GM12878 (cell line): ENCODE measurements at regions not wholly inside any gene's neighbourhood (a gene's known extent, or its start where the extent isn't known, plus 50 kb on each side); places are given as distances from the start of the nearest gene placed in this dataset.

Experiments used
- ATAC-seq: fragments of 200-7000 bp; cut with Tn5 transposase; 3 replicates; pipeline ENCODE4 v1.9.1; 2020; ENCODE audit warnings: mild to moderate bottlenecking, moderate library complexity
- BruUV-seq: library from RNA; stranded (reverse); fragments of 400-500 nt; replicated peaks from 2 replicates; lab custom pipeline; 2021; lab: Mats Ljungman, UMichigan
- CTCF ChIA-PET: fragments of 300-600 bp; sonication (Branson Sonifier 250); formaldehyde crosslinking; extraction: SDS; loops from one replicate; lab custom pipeline; 2021; ENCODE audit warnings: inconsistent platforms; lab: Yijun Ruan, JAX
- POLR2A ChIA-PET: fragments of 350-600 bp; formaldehyde crosslinking; extraction: SDS; loops from one replicate; lab custom pipeline; 2021; ENCODE audit warnings: inconsistent platforms; lab: Charles Lee
- RAD21 ChIA-PET: fragments of 300-600 bp; sonication (Branson Sonifier 250); formaldehyde crosslinking; loops from one replicate; lab custom pipeline; 2023; ENCODE audit warnings: antibody characterized with exemption; ENCODE audit not compliant: unreplicated experiment; lab: Charles Lee
- SMC1A ChIA-PET: fragments of 300-600 bp; sonication (Branson Sonifier 250); formaldehyde crosslinking; loops from one replicate; lab custom pipeline; 2023; ENCODE audit not compliant: unreplicated experiment, uncharacterized antibody; lab: Charles Lee
- DNase-seq: peaks from one replicate; pipeline ENCODE4 v3.0.0-alpha.2; 2011; ENCODE audit warnings: low read depth, low spot score
- FAIRE-seq: peaks from 3 replicates; lab custom pipeline; 2011; peaks lifted over from hg19 to GRCh38; lab: Jason Lieb, UNC
- H2AFZ ChIP-seq: 2 replicates; pipeline ENCODE4 v1.6.0; 2011; ENCODE audit warnings: low read depth, low read length, control low read depth; ENCODE audit not compliant: control insufficient read depth
- H3K27ac ChIP-seq: 2 replicates; pipeline ENCODE4 v1.5.1; 2011; ENCODE audit warnings: control low read depth; ENCODE audit not compliant: control insufficient read depth, insufficient read depth
- H3K27me3 ChIP-seq, 2 experiments: replicated peaks in 1 of 2; 2 replicates each; pipeline versions ENCODE4 v1.6.0 to v1.6.1; 2011; ENCODE audit warnings: low read length in 1 of 2; ENCODE audit not compliant: control insufficient read depth in 2 of 2, insufficient read depth in 2 of 2
- H3K36me3 ChIP-seq, 2 experiments: 2 replicates each; pipeline ENCODE4 v1.5.1; 2011; ENCODE audit warnings: low read length in 1 of 2; ENCODE audit not compliant: control insufficient read depth in 2 of 2, insufficient read depth in 2 of 2
- H3K4me1 ChIP-seq: 2 replicates; pipeline ENCODE4 v1.6.1; 2011; ENCODE audit warnings: mild to moderate bottlenecking, low read length, moderate library complexity, mixed read lengths; ENCODE audit not compliant: control insufficient read depth, insufficient read depth
- H3K4me2 ChIP-seq: 2 replicates; pipeline ENCODE4 v1.6.0; 2011; ENCODE audit warnings: control low read depth; ENCODE audit not compliant: control insufficient read depth, insufficient read depth
- H3K4me3 ChIP-seq: fragments of 200-600 bp; sonication (generic); 2 replicates; pipeline ENCODE4 v1.5.1; 2016
- H3K79me2 ChIP-seq: 2 replicates; pipeline ENCODE4 v1.6.0; 2011; ENCODE audit warnings: low read length; ENCODE audit not compliant: control insufficient read depth, insufficient read depth
- H3K9ac ChIP-seq: 2 replicates; pipeline ENCODE4 v1.8.0; 2011; ENCODE audit warnings: low read length, control low read depth, mixed read lengths; ENCODE audit not compliant: control insufficient read depth, insufficient read depth
- H3K9me3 ChIP-seq: replicated peaks from 3 replicates; pipeline ENCODE4 v1.5.1; 2011; ENCODE audit warnings: mild to moderate bottlenecking, low read length; ENCODE audit not compliant: control insufficient read depth, insufficient read depth
- H4K20me1 ChIP-seq: 2 replicates; pipeline ENCODE4 v1.6.0; 2011; ENCODE audit not compliant: control insufficient read depth, insufficient read depth
- BCL3 ChIP-seq: IDR thresholded peaks from 2 replicates; pipeline ENCODE4 v1.6.1; 2011; ENCODE audit warnings: borderline replicate concordance, low read depth, mild to moderate bottlenecking, moderate library complexity, low read length; ENCODE audit not compliant: insufficient read depth, poor library complexity, severe bottlenecking
- MEF2B ChIP-seq: fragments of 450-650 bp; IDR thresholded peaks from 2 replicates; pipeline ENCODE4 v1.6.1; 2018; ENCODE audit warnings: mild to moderate bottlenecking, moderate library complexity; ENCODE audit not compliant: partially characterized antibody, poor library complexity, severe bottlenecking
- MXI1 ChIP-seq: fragments of 150-350 bp; IDR thresholded peaks from 2 replicates; pipeline ENCODE4 v1.6.1; 2011; ENCODE audit warnings: low read depth, mild to moderate bottlenecking, inconsistent platforms, low read length, improper control_type of control experiment
- MYB ChIP-seq: fragments of 150-350 bp; IDR thresholded peaks from 2 replicates; pipeline ENCODE4 v1.6.1; 2014; ENCODE audit warnings: mild to moderate bottlenecking, low read depth, low read length, borderline replicate concordance
- WGBS: methylation state at CpG from one replicate; pipeline ENCODE4 v1.1.6; 2016; ENCODE audit warnings: low lambda C conversion rate; ENCODE audit not compliant: insufficient replicate concordance, insufficient coverage; ENCODE audit errors: missing lambda C conversion rate; 5-methylcytosine and 5-hydroxymethylcytosine counted together
- in situ Hi-C: fragments of 300-500 bp; cut with MboI; formaldehyde crosslinking; loops from 9 replicates; pipeline ENCODE4 v1.14.3; 2018; ENCODE audit warnings: mixed read lengths
- intact Hi-C: fragments of 100-400 bp; cut with micrococcal nuclease; formaldehyde crosslinking; loops from one replicate; pipeline ENCODE4 v1.14.2; 2022; ENCODE audit not compliant: unreplicated experiment
- TF ChIP-seq, protein P1 (sequence below): fragments of 450-650 bp; IDR thresholded peaks from 2 replicates; pipeline ENCODE4 v1.6.1; 2016; ENCODE audit warnings: mild to moderate bottlenecking

DNA sequence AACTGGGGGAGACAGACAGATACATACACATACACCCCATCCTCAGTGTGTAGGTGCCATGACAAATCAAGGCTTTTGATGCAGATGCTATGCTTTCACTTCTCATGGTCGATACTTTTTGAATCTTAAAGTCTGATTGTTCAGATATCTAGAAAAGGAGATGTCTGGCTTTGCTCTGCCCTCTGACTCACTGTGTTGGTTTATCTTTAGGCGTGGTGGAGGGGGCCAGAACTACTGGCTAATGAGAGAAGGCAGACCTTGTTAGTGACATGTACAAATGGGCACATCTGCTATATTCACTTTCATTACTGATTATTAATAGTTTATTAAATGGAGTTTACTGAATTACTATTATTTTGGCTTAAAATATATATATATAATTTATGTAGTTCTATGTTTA, 444.3 kb upstream of the RGS6 start:
- 32% methylated on average over 2 of the region's 2 CpGs for WGBS
- TF ChIP-seq BCL3 (no peak), MYB (no peak), MEF2B (no peak), MXI1 (no peak)
- TF ChIP-seq, protein P1, sequence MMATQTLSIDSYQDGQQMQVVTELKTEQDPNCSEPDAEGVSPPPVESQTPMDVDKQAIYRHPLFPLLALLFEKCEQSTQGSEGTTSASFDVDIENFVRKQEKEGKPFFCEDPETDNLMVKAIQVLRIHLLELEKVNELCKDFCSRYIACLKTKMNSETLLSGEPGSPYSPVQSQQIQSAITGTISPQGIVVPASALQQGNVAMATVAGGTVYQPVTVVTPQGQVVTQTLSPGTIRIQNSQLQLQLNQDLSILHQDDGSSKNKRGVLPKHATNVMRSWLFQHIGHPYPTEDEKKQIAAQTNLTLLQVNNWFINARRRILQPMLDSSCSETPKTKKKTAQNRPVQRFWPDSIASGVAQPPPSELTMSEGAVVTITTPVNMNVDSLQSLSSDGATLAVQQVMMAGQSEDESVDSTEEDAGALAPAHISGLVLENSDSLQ, result peak; percentile 22; the same call in 1 of the 2 replicates
- in situ Hi-C loops, result no loop called here

More for the DNA sequence above, 444.3 kb upstream of the RGS6 start:
- no TSS peak for BruUV-seq
- H4K20me1 ChIP-seq, result no peaks in the 10 kb centered on the region
- no peak for DNase-seq
- ChIA-PET POLR2A (interaction anchor here (0.8 to 1.4 kb wide), 4 partner anchors 9 to 66 kb away, joined by 3 to 6 read pairs (median 3); no protein-coding TSS in a partner anchor), RAD21 (interaction anchor here (0.8 to 2.3 kb wide), 9 partner anchors 9 to 89 kb away, joined by 3 to 10 read pairs (median 5); no protein-coding TSS in a partner anchor), SMC1A (interaction anchor here (0.7 to 5.6 kb wide), 17 partner anchors 8 to 163 kb away, joined by 3 to 42 read pairs (median 4); no protein-coding TSS in a partner anchor), CTCF (no interaction called here)
- peak overlapping the region; percentile 46 for H3K27ac ChIP-seq
- peak overlapping the region; percentile 63 for H3K4me2 ChIP-seq
- no peak for FAIRE-seq
- H3K79me2 ChIP-seq, result peaks cover 18% of the 10 kb centered on the region
- peak; percentile 80 for ATAC-seq
- no peaks in the 10 kb centered on the region for H3K9me3 ChIP-seq
- no peak overlapping the region for H3K9ac ChIP-seq
- H2AFZ ChIP-seq, result no peak overlapping the region
- intact Hi-C loops, result no loop called here
- H3K27me3 ChIP-seq, result no peaks in the 10 kb centered on the region
- H3K36me3 ChIP-seq, result peaks cover 2 to 10% of the 10 kb centered on the region in 2 experiments; a peak in 3 of 4 replicates
- H3K4me1 ChIP-seq, result peaks cover 17% of the 10 kb centered on the region
- H3K4me3 ChIP-seq, result no peak overlapping the region
